ENCODE measurements at regions not wholly inside any gene's neighbourhood (a gene's known extent, or its start where the extent isn't known, plus 50 kb on each side); places are given as distances from the start of the nearest gene placed in this dataset.

DNA sequence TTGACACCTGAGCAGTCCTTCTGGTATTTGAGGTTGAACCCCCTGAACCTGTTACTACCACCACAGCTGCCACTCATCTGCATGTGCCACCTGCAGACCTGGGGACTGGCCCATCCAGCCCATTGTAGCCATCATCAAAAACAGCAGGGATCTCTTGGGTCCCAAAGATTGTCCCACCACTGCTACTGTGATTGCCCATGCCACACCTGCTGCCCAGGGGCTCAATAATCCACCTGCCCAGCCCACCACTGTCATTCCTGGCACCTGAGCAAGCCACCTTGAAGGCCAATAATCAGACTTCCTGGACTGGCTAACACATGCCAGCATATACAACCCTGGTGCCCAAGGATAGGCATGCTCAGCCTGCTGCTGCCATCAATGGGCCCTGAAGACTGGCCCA is 327.6 kb downstream of the CYRIA start:
- no peak for TF ChIP-seq EZH2 (IDR thresholded peaks at IDR 0.05; ENCODE audit: borderline replicate concordance, low read length)
- TF ChIP-seq, protein P1, sequence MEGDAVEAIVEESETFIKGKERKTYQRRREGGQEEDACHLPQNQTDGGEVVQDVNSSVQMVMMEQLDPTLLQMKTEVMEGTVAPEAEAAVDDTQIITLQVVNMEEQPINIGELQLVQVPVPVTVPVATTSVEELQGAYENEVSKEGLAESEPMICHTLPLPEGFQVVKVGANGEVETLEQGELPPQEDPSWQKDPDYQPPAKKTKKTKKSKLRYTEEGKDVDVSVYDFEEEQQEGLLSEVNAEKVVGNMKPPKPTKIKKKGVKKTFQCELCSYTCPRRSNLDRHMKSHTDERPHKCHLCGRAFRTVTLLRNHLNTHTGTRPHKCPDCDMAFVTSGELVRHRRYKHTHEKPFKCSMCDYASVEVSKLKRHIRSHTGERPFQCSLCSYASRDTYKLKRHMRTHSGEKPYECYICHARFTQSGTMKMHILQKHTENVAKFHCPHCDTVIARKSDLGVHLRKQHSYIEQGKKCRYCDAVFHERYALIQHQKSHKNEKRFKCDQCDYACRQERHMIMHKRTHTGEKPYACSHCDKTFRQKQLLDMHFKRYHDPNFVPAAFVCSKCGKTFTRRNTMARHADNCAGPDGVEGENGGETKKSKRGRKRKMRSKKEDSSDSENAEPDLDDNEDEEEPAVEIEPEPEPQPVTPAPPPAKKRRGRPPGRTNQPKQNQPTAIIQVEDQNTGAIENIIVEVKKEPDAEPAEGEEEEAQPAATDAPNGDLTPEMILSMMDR (conservative IDR thresholded peaks at IDR 0.05 in 1 of 2, IDR thresholded peaks at IDR 0.05 in 1 of 2; ENCODE audit: extremely low read depth in 1 of 2, insufficient read depth in 1 of 2, low read depth in 1 of 2, low read length in 2 of 2) = no peak
